ENCODE measurements at regions not wholly inside any gene's neighbourhood (a gene's known extent, or its start where the extent isn't known, plus 50 kb on each side); places are given as distances from the start of the nearest gene placed in this dataset.

GRCh38 chr1:29501227-29501976, 265.1 kb downstream of the PTPRU start:
- no peaks in the 10 kb centered on the region for H3K36me3 ChIP-seq (ENCODE audit: insufficient read depth, low read length)
- no peaks in the 10 kb centered on the region for H3K9me2 ChIP-seq (ENCODE audit: insufficient read depth, low read length)
- no peaks in the 10 kb centered on the region for H4K20me1 ChIP-seq (ENCODE audit: insufficient read depth)
- no peaks in the 10 kb centered on the region for H3F3A ChIP-seq (ENCODE audit: insufficient read depth, low read length, poor library complexity, severe bottlenecking)
- H3K4me2 ChIP-seq (ENCODE audit: low read length): no peak overlapping the region
- no peak overlapping the region for H3K27ac ChIP-seq (ENCODE audit: low read length)
- H3K27me3 ChIP-seq (ENCODE audit: insufficient read depth, low read depth, low read length): no peaks in the 10 kb centered on the region
- no peaks in the 10 kb centered on the region for H3K79me2 ChIP-seq (replicated peaks; ENCODE audit: insufficient read depth, low read length)
- no peak overlapping the region for H3K4me3 ChIP-seq (ENCODE audit: low read length)
- H3K9me3 ChIP-seq (ENCODE audit: low read length): no peaks in the 10 kb centered on the region
- no peak overlapping the region for H2AFZ ChIP-seq (ENCODE audit: low read depth, low read length)
- no peak for TF ChIP-seq RAD21 (conservative IDR thresholded peaks at IDR 0.05)
- no peak for TF ChIP-seq REST (IDR thresholded peaks at IDR 0.05; ENCODE audit: borderline replicate concordance)
- TF ChIP-seq MXI1 (conservative IDR thresholded peaks at IDR 0.05; ENCODE audit: poor library complexity, severe bottlenecking): no peak
- TF ChIP-seq CTCF (IDR thresholded peaks at IDR 0.05; ENCODE audit: poor library complexity, severe bottlenecking): no peak
- TF ChIP-seq EP300 (conservative IDR thresholded peaks at IDR 0.05; ENCODE audit: poor library complexity, severe bottlenecking): no peak
- TF ChIP-seq POLR2AphosphoS5 (IDR thresholded peaks at IDR 0.05): no peak
- no peak for TF ChIP-seq SMC3 (conservative IDR thresholded peaks at IDR 0.05; ENCODE audit: poor library complexity)
- TF ChIP-seq TAF1 (IDR thresholded peaks at IDR 0.05; ENCODE audit: low read depth): no peak
- no peak for TF ChIP-seq EZH2 (IDR thresholded peaks at IDR 0.05; ENCODE audit: borderline replicate concordance, insufficient read depth, low read length, poor library complexity, severe bottlenecking)
- no peak overlapping the region for H3K9ac ChIP-seq (ENCODE audit: low read length)

- no peak for TF ChIP-seq TAF1 (IDR thresholded peaks at IDR 0.05; ENCODE audit: low read depth)
- TF ChIP-seq EZH2 (IDR thresholded peaks at IDR 0.05; ENCODE audit: borderline replicate concordance, insufficient read depth, low read length, poor library complexity, severe bottlenecking): no peak
- TF ChIP-seq MXI1 (conservative IDR thresholded peaks at IDR 0.05; ENCODE audit: poor library complexity, severe bottlenecking): no peak
- no peak for TF ChIP-seq EP300 (conservative IDR thresholded peaks at IDR 0.05; ENCODE audit: poor library complexity, severe bottlenecking)
- no peak for TF ChIP-seq RAD21 (conservative IDR thresholded peaks at IDR 0.05)
- no peak for TF ChIP-seq CTCF (IDR thresholded peaks at IDR 0.05; ENCODE audit: poor library complexity, severe bottlenecking)
- no peak for TF ChIP-seq POLR2AphosphoS5 (IDR thresholded peaks at IDR 0.05)
- TF ChIP-seq SMC3 (conservative IDR thresholded peaks at IDR 0.05; ENCODE audit: poor library complexity): no peak
- TF ChIP-seq REST (IDR thresholded peaks at IDR 0.05; ENCODE audit: borderline replicate concordance): no peak
- no peaks in the 10 kb centered on the region for H3K9me2 ChIP-seq (ENCODE audit: insufficient read depth, low read length)
- H4K20me1 ChIP-seq (ENCODE audit: insufficient read depth): no peaks in the 10 kb centered on the region
- no peak overlapping the region for H2AFZ ChIP-seq (ENCODE audit: low read depth, low read length)
- H3K27ac ChIP-seq (ENCODE audit: low read length): no peak overlapping the region
- no peaks in the 10 kb centered on the region for H3F3A ChIP-seq (ENCODE audit: insufficient read depth, low read length, poor library complexity, severe bottlenecking)
- H3K4me2 ChIP-seq (ENCODE audit: low read length): no peak overlapping the region
- no peaks in the 10 kb centered on the region for H3K36me3 ChIP-seq (ENCODE audit: insufficient read depth, low read length)
- H3K9ac ChIP-seq (ENCODE audit: low read length): no peak overlapping the region
- H3K79me2 ChIP-seq (replicated peaks; ENCODE audit: insufficient read depth, low read length): no peaks in the 10 kb centered on the region
- no peak overlapping the region for H3K4me3 ChIP-seq (ENCODE audit: low read length)
- H3K9me3 ChIP-seq (ENCODE audit: low read length): peaks cover 7% of the 10 kb centered on the region
- no peaks in the 10 kb centered on the region for H3K27me3 ChIP-seq (ENCODE audit: insufficient read depth, low read depth, low read length)
Observed at GRCh38 chr1:29500651-29501050, 264.3 kb downstream of the PTPRU start.

All from neural cell (in vitro differentiated cells).